ENCODE measurements at regions not wholly inside any gene's neighbourhood (a gene's known extent, or its start where the extent isn't known, plus 50 kb on each side); places are given as distances from the start of the nearest gene placed in this dataset.
A peak's percentile ranks its signal among the peaks of the same experiment; 100 is the strongest.
"Not testable (repeated sequence)": the region's sequence is repeated elsewhere in the genome, so short reads cannot be mapped to it uniquely, and the experiment has no call there.

- H3K4me1 Mint-ChIP-seq; H3K27me3 ChIP-seq (ENCODE audit: insufficient read depth); H3K9me2 ChIP-seq (ENCODE audit: insufficient read depth); H3K36me3 ChIP-seq (ENCODE audit: insufficient read depth); H3F3A ChIP-seq (replicated peaks; ENCODE audit: low read depth); H3K27ac ChIP-seq (ENCODE audit: low read depth); H3K27ac Mint-ChIP-seq; H3K9me3 Mint-ChIP-seq; H3K4me3 Mint-ChIP-seq; H3K4me2 ChIP-seq; H3K79me2 ChIP-seq (replicated peaks; ENCODE audit: insufficient read depth); H2AFZ ChIP-seq; H3K4me1 ChIP-seq (ENCODE audit: insufficient read depth); H3K36me3 Mint-ChIP-seq (ENCODE audit: low read depth); H3K4me3 ChIP-seq; H3K27me3 Mint-ChIP-seq (ENCODE audit: insufficient read depth, low read depth, poor library complexity); H4K20me1 ChIP-seq (replicated peaks; ENCODE audit: insufficient read depth): not testable (repeated sequence)
- DNase-seq (ENCODE audit: low spot score): peak; percentile 63
- TF ChIP-seq CTCF (conservative IDR thresholded peaks at IDR 0.05; ENCODE audit: low read depth in 2 of 2): peak in 1 of 2 experiments; percentile 51; a peak in 3 of 4 replicates
- peak; percentile 82 for ATAC-seq
Observed at GRCh38 chr17:64797746-64798488, 121.4 kb downstream of the LRRC37A3 start.

GRCh38 chr17:64795342-64795741, 123.9 kb downstream of the LRRC37A3 start:
- not testable (repeated sequence) for H3K9me3 Mint-ChIP-seq; H3K4me2 ChIP-seq; H3K27ac ChIP-seq (ENCODE audit: low read depth); H3K36me3 ChIP-seq (ENCODE audit: insufficient read depth); ATAC-seq; H3K79me2 ChIP-seq (replicated peaks; ENCODE audit: insufficient read depth); H3K27me3 ChIP-seq (ENCODE audit: insufficient read depth); H3K9me2 ChIP-seq (ENCODE audit: insufficient read depth); H3K27me3 Mint-ChIP-seq (ENCODE audit: insufficient read depth, low read depth, poor library complexity); H3K27ac Mint-ChIP-seq; H3K4me3 ChIP-seq; H3K4me1 ChIP-seq (ENCODE audit: insufficient read depth); H3F3A ChIP-seq (replicated peaks; ENCODE audit: low read depth); H3K36me3 Mint-ChIP-seq (ENCODE audit: low read depth); H3K4me3 Mint-ChIP-seq; H2AFZ ChIP-seq; H3K4me1 Mint-ChIP-seq; DNase-seq (ENCODE audit: low spot score); H4K20me1 ChIP-seq (replicated peaks; ENCODE audit: insufficient read depth)

- not testable (repeated sequence) for DNase-seq (ENCODE audit: low spot score); H3F3A ChIP-seq (replicated peaks; ENCODE audit: low read depth); H3K4me3 Mint-ChIP-seq; H3K4me1 ChIP-seq (ENCODE audit: insufficient read depth); H4K20me1 ChIP-seq (replicated peaks; ENCODE audit: insufficient read depth); H3K27ac Mint-ChIP-seq; H3K27me3 ChIP-seq (ENCODE audit: insufficient read depth); H3K9me3 Mint-ChIP-seq; H3K27me3 Mint-ChIP-seq (ENCODE audit: insufficient read depth, low read depth, poor library complexity); H3K4me1 Mint-ChIP-seq; H3K9me2 ChIP-seq (ENCODE audit: insufficient read depth); H2AFZ ChIP-seq; H3K4me3 ChIP-seq; ATAC-seq; H3K79me2 ChIP-seq (replicated peaks; ENCODE audit: insufficient read depth); H3K4me2 ChIP-seq; H3K36me3 Mint-ChIP-seq (ENCODE audit: low read depth); H3K36me3 ChIP-seq (ENCODE audit: insufficient read depth); H3K27ac ChIP-seq (ENCODE audit: low read depth)
Observed at GRCh38 chr17:64794548-64795274, 124.6 kb downstream of the LRRC37A3 start.

GRCh38 chr17:64794113-64794512, 125.2 kb downstream of the LRRC37A3 start:
- H4K20me1 ChIP-seq (replicated peaks; ENCODE audit: insufficient read depth); H3K27me3 ChIP-seq (ENCODE audit: insufficient read depth); H3K9me2 ChIP-seq (ENCODE audit: insufficient read depth); ATAC-seq; H3K36me3 Mint-ChIP-seq (ENCODE audit: low read depth); H3K27ac Mint-ChIP-seq; H3K4me1 Mint-ChIP-seq; H3K4me3 ChIP-seq; H3K4me2 ChIP-seq; H3K4me1 ChIP-seq (ENCODE audit: insufficient read depth); H2AFZ ChIP-seq; H3K27me3 Mint-ChIP-seq (ENCODE audit: insufficient read depth, low read depth, poor library complexity); H3K79me2 ChIP-seq (replicated peaks; ENCODE audit: insufficient read depth); H3K4me3 Mint-ChIP-seq; DNase-seq (ENCODE audit: low spot score); H3K9me3 Mint-ChIP-seq; H3K36me3 ChIP-seq (ENCODE audit: insufficient read depth); H3F3A ChIP-seq (replicated peaks; ENCODE audit: low read depth); H3K27ac ChIP-seq (ENCODE audit: low read depth): not testable (repeated sequence)

GRCh38 chr17:64792793-64793575, 126.3 kb downstream of the LRRC37A3 start:
- H3K36me3 ChIP-seq (ENCODE audit: insufficient read depth); H3K4me2 ChIP-seq; H3K9me2 ChIP-seq (ENCODE audit: insufficient read depth); H3K4me3 Mint-ChIP-seq; H3K27ac Mint-ChIP-seq; H2AFZ ChIP-seq; H3K27ac ChIP-seq (ENCODE audit: low read depth); H3K79me2 ChIP-seq (replicated peaks; ENCODE audit: insufficient read depth); DNase-seq (ENCODE audit: low spot score); H3K4me1 Mint-ChIP-seq; ATAC-seq; H3K27me3 Mint-ChIP-seq (ENCODE audit: insufficient read depth, low read depth, poor library complexity); H3K36me3 Mint-ChIP-seq (ENCODE audit: low read depth); H4K20me1 ChIP-seq (replicated peaks; ENCODE audit: insufficient read depth); H3K27me3 ChIP-seq (ENCODE audit: insufficient read depth); H3K4me1 ChIP-seq (ENCODE audit: insufficient read depth); H3F3A ChIP-seq (replicated peaks; ENCODE audit: low read depth); H3K4me3 ChIP-seq; H3K9me3 Mint-ChIP-seq: not testable (repeated sequence)

Measured in GM23338 (cell line).